ENCODE measurements at regions not wholly inside any gene's neighbourhood (a gene's known extent, or its start where the extent isn't known, plus 50 kb on each side); places are given as distances from the start of the nearest gene placed in this dataset.

GRCh38 chr11:30153008-30153407 lies 77.8 kb upstream of the FSHB start:
- no peaks in the 10 kb centered on the region for H3K36me3 ChIP-seq
- no peak overlapping the region for H3K4me3 ChIP-seq
- WGBS, 2 donors = 76 to 91% methylated on average over 3 of the region's 3 CpGs
- no peaks in the 10 kb centered on the region for H3K27me3 ChIP-seq
- DNase-seq = no peak
- no peaks in the 10 kb centered on the region for H3K9me3 ChIP-seq
- intact Hi-C loops (cut with DNase I) = no loop called here
- H3K27ac ChIP-seq = no peak overlapping the region
- no peak for TF ChIP-seq POLR2A (IDR thresholded peaks at IDR 0.05)
- TF ChIP-seq CTCF (IDR thresholded peaks at IDR 0.05) = no peak
- no peaks in the 10 kb centered on the region for H3K4me1 ChIP-seq

GRCh38 chr11:30155428-30155827 lies 75.4 kb upstream of the FSHB start:
- H3K27ac ChIP-seq = no peak overlapping the region
- no peak for DNase-seq
- 57 to 69% methylated on average over 2 of the region's 2 CpGs for WGBS, 2 donors
- no peaks in the 10 kb centered on the region for H3K27me3 ChIP-seq
- H3K9me3 ChIP-seq = no peaks in the 10 kb centered on the region
- H3K4me1 ChIP-seq = no peaks in the 10 kb centered on the region
- TF ChIP-seq CTCF (IDR thresholded peaks at IDR 0.05) (no peak), POLR2A (IDR thresholded peaks at IDR 0.05) (no peak)
- no peaks in the 10 kb centered on the region for H3K36me3 ChIP-seq
- H3K4me3 ChIP-seq = no peak overlapping the region
- intact Hi-C loops (cut with DNase I) = no loop called here

- Histone ChIP-seq H3K9me3 (no peaks in the 10 kb centered on the region), H3K27ac (no peak overlapping the region), H3K4me1 (no peaks in the 10 kb centered on the region), H3K4me3 (no peak overlapping the region), H3K27me3 (no peaks in the 10 kb centered on the region), H3K36me3 (no peaks in the 10 kb centered on the region)
- intact Hi-C loops (cut with DNase I) = no loop called here
- TF ChIP-seq POLR2A (IDR thresholded peaks at IDR 0.05) = no peak
- no peak for TF ChIP-seq CTCF (IDR thresholded peaks at IDR 0.05)
- no peak for DNase-seq
- 76 to 80% methylated on average over 2 of the region's 2 CpGs for WGBS, 2 donors
Measured at GRCh38 chr11:30159546-30159945, 71.3 kb upstream of the FSHB start.

- WGBS, 2 donors = 76 to 91% methylated on average over 3 of the region's 3 CpGs
- intact Hi-C loops (cut with DNase I) = no loop called here
- Histone ChIP-seq H3K36me3 (no peaks in the 10 kb centered on the region), H3K4me1 (no peaks in the 10 kb centered on the region), H3K4me3 (no peak overlapping the region), H3K27ac (no peak overlapping the region), H3K27me3 (no peaks in the 10 kb centered on the region), H3K9me3 (no peaks in the 10 kb centered on the region)
- DNase-seq = no peak
- TF ChIP-seq CTCF (IDR thresholded peaks at IDR 0.05) (no peak), POLR2A (IDR thresholded peaks at IDR 0.05) (no peak)
Measured at GRCh38 chr11:30165652-30166051, 65.2 kb upstream of the FSHB start.

- H3K4me3 ChIP-seq = no peak overlapping the region
- WGBS, 2 donors = 33 to 68% methylated on average over 2 of the region's 2 CpGs
- no peak for TF ChIP-seq POLR2A (IDR thresholded peaks at IDR 0.05)
- TF ChIP-seq CTCF (IDR thresholded peaks at IDR 0.05) = no peak
- DNase-seq = no peak
- H3K27ac ChIP-seq = no peak overlapping the region
- no peaks in the 10 kb centered on the region for H3K4me1 ChIP-seq
- no peaks in the 10 kb centered on the region for H3K27me3 ChIP-seq
- H3K9me3 ChIP-seq = no peaks in the 10 kb centered on the region
- H3K36me3 ChIP-seq = no peaks in the 10 kb centered on the region
- intact Hi-C loops (cut with DNase I) = no loop called here
Measured at GRCh38 chr11:30171661-30172060, 59.2 kb upstream of the FSHB start.

All from esophagus squamous epithelium (tissue), 5 donors.